ENCODE measurements at regions not wholly inside any gene's neighbourhood (a gene's known extent, or its start where the extent isn't known, plus 50 kb on each side); places are given as distances from the start of the nearest gene placed in this dataset.

- H3K4me3 ChIP-seq (ENCODE audit: low read depth, low read length), result no peak overlapping the region
- TF ChIP-seq, protein P1, sequence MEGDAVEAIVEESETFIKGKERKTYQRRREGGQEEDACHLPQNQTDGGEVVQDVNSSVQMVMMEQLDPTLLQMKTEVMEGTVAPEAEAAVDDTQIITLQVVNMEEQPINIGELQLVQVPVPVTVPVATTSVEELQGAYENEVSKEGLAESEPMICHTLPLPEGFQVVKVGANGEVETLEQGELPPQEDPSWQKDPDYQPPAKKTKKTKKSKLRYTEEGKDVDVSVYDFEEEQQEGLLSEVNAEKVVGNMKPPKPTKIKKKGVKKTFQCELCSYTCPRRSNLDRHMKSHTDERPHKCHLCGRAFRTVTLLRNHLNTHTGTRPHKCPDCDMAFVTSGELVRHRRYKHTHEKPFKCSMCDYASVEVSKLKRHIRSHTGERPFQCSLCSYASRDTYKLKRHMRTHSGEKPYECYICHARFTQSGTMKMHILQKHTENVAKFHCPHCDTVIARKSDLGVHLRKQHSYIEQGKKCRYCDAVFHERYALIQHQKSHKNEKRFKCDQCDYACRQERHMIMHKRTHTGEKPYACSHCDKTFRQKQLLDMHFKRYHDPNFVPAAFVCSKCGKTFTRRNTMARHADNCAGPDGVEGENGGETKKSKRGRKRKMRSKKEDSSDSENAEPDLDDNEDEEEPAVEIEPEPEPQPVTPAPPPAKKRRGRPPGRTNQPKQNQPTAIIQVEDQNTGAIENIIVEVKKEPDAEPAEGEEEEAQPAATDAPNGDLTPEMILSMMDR (IDR thresholded peaks at IDR 0.05; ENCODE audit: borderline replicate concordance, insufficient read depth, low read depth, low read length), result no peak
Observed at GRCh38 chr16:63577891-63578290, 1541.7 kb upstream of the CDH8 start.

DNA sequence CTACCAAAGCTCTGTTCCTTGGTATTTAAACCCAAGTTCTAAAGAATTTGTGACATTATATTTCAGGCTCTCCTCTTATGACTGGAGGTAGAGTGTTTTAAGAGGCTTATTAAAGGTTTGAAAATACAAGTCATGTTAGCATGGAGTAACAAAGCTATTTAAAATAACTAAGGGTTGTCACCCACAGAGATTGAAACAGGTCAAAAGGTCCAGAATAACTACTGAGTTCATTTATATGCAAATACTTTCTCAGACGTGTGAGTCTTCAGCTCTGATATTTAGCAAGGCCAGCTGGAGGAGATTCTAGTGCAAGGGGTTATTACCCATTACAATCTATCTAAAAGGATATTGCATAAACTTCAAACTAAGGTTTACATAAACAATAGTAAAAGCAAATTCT lies 1538.8 kb upstream of the CDH8 start:
- TF ChIP-seq, protein P1 (IDR thresholded peaks at IDR 0.05; ENCODE audit: borderline replicate concordance, insufficient read depth, low read depth, low read length), result no peak
- no peak overlapping the region for H3K4me3 ChIP-seq (ENCODE audit: low read depth, low read length)

DNA sequence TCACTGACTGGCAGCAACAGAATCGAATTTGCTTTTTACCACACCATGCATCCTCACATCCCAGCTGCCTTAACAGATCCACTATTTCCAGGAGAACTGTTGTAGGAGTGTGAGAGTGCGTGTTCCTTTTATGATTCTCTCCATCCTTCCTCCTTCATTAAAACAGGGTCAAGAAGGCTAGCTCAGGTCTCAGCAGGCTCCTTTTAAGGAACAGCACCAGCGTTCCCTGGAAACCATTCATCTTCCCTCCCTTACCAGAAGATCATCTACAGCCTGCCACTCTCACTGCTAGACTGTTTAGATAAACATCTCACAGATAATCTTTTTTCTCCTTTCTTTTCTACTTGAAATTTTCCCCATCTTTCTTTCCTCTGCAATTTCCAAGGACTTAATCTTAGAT lies 1531.9 kb upstream of the CDH8 start:
- H3K4me3 ChIP-seq (ENCODE audit: low read depth, low read length), result no peak overlapping the region
- TF ChIP-seq, protein P1 (IDR thresholded peaks at IDR 0.05; ENCODE audit: borderline replicate concordance, insufficient read depth, low read depth, low read length), result no peak

DNA sequence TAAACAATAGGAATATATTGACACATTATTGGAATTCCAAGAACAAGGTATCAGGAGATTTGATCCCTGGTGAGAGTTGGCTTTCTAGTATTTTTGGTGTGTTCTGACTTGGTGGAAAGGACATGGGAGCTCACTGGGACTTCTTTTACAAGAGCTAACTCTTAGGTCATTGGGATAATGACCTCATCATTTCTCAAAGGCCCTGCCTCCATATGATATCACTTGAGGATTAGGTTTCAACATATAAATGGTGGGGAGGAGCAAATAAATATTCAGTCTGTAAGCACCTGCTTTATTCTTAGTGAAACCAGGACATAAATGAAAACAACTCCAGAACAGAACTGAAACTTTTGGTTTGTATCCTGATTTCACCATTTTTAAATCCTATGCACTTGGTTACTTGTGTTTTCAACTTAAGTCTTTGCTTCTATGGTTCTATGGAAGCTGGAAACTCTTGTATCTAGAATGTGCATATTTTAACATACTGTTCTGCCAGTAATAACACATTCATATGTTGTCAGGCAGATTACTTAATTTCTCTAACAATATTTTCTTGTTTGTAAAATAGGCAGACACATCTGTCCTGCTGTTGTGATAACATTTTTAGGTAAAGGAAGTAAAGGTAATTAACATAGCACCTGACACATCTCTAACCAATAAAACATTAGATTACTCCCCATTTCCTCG lies 1527.7 kb upstream of the CDH8 start:
- no peak overlapping the region for H3K4me3 ChIP-seq (ENCODE audit: low read depth, low read length)
- TF ChIP-seq, protein P1 (IDR thresholded peaks at IDR 0.05; ENCODE audit: borderline replicate concordance, insufficient read depth, low read depth, low read length), result no peak

DNA sequence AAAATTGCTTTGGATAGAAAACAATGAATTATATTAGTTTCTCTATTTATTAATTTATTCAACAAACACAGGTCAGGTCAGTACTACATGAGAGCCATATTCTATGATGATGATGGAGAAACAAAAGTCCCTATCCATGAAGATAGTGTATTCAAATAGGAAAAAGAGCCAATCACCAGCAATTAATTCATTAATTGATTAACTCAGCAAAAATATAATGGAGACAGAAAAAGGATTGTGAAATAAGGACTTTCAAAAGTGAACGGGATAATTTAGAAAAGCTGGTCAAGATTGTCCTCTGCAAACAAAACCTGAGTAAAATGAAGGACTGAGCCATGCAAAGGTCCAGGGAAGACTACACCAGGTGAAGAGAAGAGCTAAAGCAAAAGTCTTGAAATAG lies 1517.7 kb upstream of the CDH8 start:
- TF ChIP-seq, protein P1 (IDR thresholded peaks at IDR 0.05; ENCODE audit: borderline replicate concordance, insufficient read depth, low read depth, low read length), result no peak
- H3K4me3 ChIP-seq (ENCODE audit: low read depth, low read length), result no peak overlapping the region

DNA sequence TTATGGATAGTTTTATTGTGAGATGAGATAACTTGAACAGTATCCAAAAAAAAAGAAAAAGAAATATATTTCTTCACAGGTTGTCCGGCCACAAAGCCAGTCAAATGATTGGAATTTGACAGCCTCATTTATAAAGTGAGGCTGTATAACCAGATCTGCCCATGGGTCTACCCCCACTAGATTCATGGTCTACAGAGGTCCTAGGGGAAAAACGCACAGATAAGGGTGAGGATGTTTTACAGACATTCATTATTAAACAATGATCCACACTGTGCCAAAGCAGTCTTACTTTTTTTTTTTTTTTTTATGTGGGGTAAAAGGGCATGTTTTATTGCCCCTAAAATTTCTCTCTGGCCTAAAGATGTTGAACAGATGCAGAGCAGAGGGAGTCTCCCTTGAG lies 1503.0 kb upstream of the CDH8 start:
- no peak overlapping the region for H3K4me3 ChIP-seq (ENCODE audit: low read depth, low read length)
- TF ChIP-seq, protein P1 (IDR thresholded peaks at IDR 0.05; ENCODE audit: borderline replicate concordance, insufficient read depth, low read depth, low read length), result no peak

GRCh38 chr16:63530974-63531373 lies 1494.7 kb upstream of the CDH8 start:
- TF ChIP-seq, protein P1 (IDR thresholded peaks at IDR 0.05; ENCODE audit: borderline replicate concordance, insufficient read depth, low read depth, low read length), result no peak
- no peak overlapping the region for H3K4me3 ChIP-seq (ENCODE audit: low read depth, low read length)

Measured in GM12875 (cell line).